Astrocyte (in vitro differentiated cells and primary cell): ENCODE measurements at regions not wholly inside any gene's neighbourhood (a gene's known extent, or its start where the extent isn't known, plus 50 kb on each side); places are given as distances from the start of the nearest gene placed in this dataset.

ENCODE experiments used
- DNase-seq: peaks from one replicate; pipeline ENCODE4 v3.0.0-alpha.2; 2010; ENCODE audit warnings: low read depth
- FAIRE-seq: peaks from 2 replicates; lab custom pipeline; 2011; peaks lifted over from hg19 to GRCh38; lab: Jason Lieb, UNC
- H2AFZ ChIP-seq: 2 replicates; pipeline ENCODE4 v1.6.0; 2012; ENCODE audit warnings: low read depth, low read length, inconsistent platforms
- H3K27ac ChIP-seq: 2 replicates; pipeline ENCODE4 v1.5.1; 2011; ENCODE audit warnings: low read depth, low read length, inconsistent platforms
- H3K27me3 ChIP-seq: 2 replicates; pipeline ENCODE4 v1.6.0; 2011; ENCODE audit warnings: low read length, inconsistent platforms; ENCODE audit not compliant: insufficient read depth
- H3K36me3 ChIP-seq: 2 replicates; pipeline ENCODE4 v1.5.1; 2011; ENCODE audit warnings: low read length, inconsistent platforms; ENCODE audit not compliant: insufficient read depth
- H3K4me1 ChIP-seq: 2 replicates; pipeline ENCODE4 v1.5.1; 2011; ENCODE audit warnings: low read length, inconsistent platforms; ENCODE audit not compliant: insufficient read depth
- H3K4me2 ChIP-seq: 2 replicates; pipeline ENCODE4 v1.6.0; 2012; ENCODE audit warnings: low read length, inconsistent platforms
- H3K4me3 ChIP-seq: 2 replicates; pipeline ENCODE4 v1.5.1; 2011; ENCODE audit warnings: low read depth, mild to moderate bottlenecking, low read length, inconsistent platforms; ENCODE audit not compliant: insufficient read depth
- H3K79me2 ChIP-seq: 2 replicates; pipeline ENCODE4 v1.6.0; 2012; ENCODE audit warnings: mild to moderate bottlenecking, low read length, inconsistent platforms; ENCODE audit not compliant: insufficient read depth
- H3K9ac ChIP-seq: 2 replicates; pipeline ENCODE4 v1.6.0; 2012; ENCODE audit warnings: mild to moderate bottlenecking, low read length, inconsistent platforms
- H3K9me3 ChIP-seq: 2 replicates; pipeline ENCODE4 v1.5.1; 2012; ENCODE audit warnings: low read depth, mild to moderate bottlenecking, low read length, inconsistent platforms; ENCODE audit not compliant: insufficient read depth
- H4K20me1 ChIP-seq: 2 replicates; pipeline ENCODE4 v1.6.0; 2012; ENCODE audit warnings: low read length, inconsistent platforms; ENCODE audit not compliant: insufficient read depth
- H3K27ac Mint-ChIP-seq: one replicate; pipeline ENCODE4 v1.8.0; 2021; ENCODE audit warnings: mild to moderate bottlenecking, mixed read lengths; ENCODE audit not compliant: unreplicated experiment
- H3K27me3 Mint-ChIP-seq: one replicate; pipeline ENCODE4 v1.8.0; 2021; ENCODE audit warnings: low read depth, mixed read lengths; ENCODE audit not compliant: unreplicated experiment
- H3K36me3 Mint-ChIP-seq: one replicate; pipeline ENCODE4 v1.8.0; 2021; ENCODE audit warnings: low read depth, mixed read lengths; ENCODE audit not compliant: unreplicated experiment
- H3K4me1 Mint-ChIP-seq: one replicate; pipeline ENCODE4 v1.8.0; 2021; ENCODE audit warnings: low read depth, mixed read lengths; ENCODE audit not compliant: unreplicated experiment
- H3K4me3 Mint-ChIP-seq: one replicate; pipeline ENCODE4 v1.8.0; 2021; ENCODE audit warnings: mild to moderate bottlenecking, moderate library complexity, mixed read lengths; ENCODE audit not compliant: unreplicated experiment
- H3K9me3 Mint-ChIP-seq: one replicate; pipeline ENCODE4 v1.8.0; 2021; ENCODE audit warnings: mild to moderate bottlenecking, mixed read lengths; ENCODE audit not compliant: unreplicated experiment
- EZH2 ChIP-seq: IDR thresholded peaks from 2 replicates; pipeline ENCODE4 v1.6.1; 2012; ENCODE audit warnings: mild to moderate bottlenecking, low read length, inconsistent platforms; ENCODE audit not compliant: insufficient read depth
- TF ChIP-seq, protein P1 (sequence below): IDR thresholded peaks from 2 replicates; pipeline ENCODE4 v1.5.1; 2011; ENCODE audit warnings: low read depth, mild to moderate bottlenecking, inconsistent platforms, low read length, moderate library complexity; ENCODE audit not compliant: insufficient read depth

DNA sequence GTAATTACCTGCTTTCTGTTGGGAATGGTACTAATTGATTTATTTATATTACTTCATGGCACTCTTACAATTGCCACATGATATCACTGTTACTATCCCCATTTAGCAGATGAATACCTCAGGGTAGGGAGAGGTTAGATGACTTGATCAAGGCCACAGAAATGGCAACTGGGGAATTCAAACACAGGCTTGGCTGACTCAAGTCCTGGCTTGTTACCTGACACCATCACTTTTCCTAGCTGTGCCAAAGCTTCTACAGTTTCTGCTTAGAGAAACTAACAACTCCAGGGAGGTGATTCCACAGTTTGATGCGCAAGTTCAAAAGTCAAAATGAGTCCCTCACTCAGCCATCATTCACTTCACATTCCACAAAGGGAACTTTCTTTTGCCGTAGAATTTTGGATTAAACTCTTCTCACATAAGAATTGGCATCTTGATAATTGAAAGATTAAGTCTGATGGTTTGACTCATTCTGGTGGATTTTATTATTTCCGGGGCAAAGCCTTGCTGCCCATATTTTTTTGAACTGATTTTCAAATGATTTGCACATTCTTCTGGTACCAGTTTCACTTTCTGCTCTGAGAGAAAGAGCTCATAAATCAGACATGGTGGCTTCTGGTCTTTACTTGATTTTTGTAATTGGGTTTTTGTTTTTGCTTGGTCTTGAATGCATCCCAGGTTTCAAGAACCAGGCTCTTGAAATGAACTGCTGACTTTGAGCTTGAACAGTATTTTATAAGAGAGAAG is 656.8 kb downstream of the BCL11A start:
- Mint-ChIP-seq H3K4me3 (no peak overlapping the region), H3K27ac (no peak overlapping the region), H3K36me3 (no peaks in the 10 kb centered on the region), H3K27me3 (no peaks in the 10 kb centered on the region), H3K4me1 (no peaks in the 10 kb centered on the region), H3K9me3 (no peaks in the 10 kb centered on the region)
- no peak overlapping the region for H3K4me3 ChIP-seq
- H3K27ac ChIP-seq = no peak overlapping the region
- no peaks in the 10 kb centered on the region for H3K27me3 ChIP-seq
- DNase-seq (no peak), FAIRE-seq (no peak)
- no peaks in the 10 kb centered on the region for H3K79me2 ChIP-seq
- H2AFZ ChIP-seq = no peak overlapping the region
- TF ChIP-seq, protein P1, sequence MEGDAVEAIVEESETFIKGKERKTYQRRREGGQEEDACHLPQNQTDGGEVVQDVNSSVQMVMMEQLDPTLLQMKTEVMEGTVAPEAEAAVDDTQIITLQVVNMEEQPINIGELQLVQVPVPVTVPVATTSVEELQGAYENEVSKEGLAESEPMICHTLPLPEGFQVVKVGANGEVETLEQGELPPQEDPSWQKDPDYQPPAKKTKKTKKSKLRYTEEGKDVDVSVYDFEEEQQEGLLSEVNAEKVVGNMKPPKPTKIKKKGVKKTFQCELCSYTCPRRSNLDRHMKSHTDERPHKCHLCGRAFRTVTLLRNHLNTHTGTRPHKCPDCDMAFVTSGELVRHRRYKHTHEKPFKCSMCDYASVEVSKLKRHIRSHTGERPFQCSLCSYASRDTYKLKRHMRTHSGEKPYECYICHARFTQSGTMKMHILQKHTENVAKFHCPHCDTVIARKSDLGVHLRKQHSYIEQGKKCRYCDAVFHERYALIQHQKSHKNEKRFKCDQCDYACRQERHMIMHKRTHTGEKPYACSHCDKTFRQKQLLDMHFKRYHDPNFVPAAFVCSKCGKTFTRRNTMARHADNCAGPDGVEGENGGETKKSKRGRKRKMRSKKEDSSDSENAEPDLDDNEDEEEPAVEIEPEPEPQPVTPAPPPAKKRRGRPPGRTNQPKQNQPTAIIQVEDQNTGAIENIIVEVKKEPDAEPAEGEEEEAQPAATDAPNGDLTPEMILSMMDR = no peak
- TF ChIP-seq EZH2 = no peak
- H3K9ac ChIP-seq = no peak overlapping the region
- H3K4me1 ChIP-seq = no peaks in the 10 kb centered on the region
- H3K9me3 ChIP-seq = no peaks in the 10 kb centered on the region
- H3K4me2 ChIP-seq = no peak overlapping the region
- no peaks in the 10 kb centered on the region for H4K20me1 ChIP-seq
- H3K36me3 ChIP-seq = no peaks in the 10 kb centered on the region

DNA sequence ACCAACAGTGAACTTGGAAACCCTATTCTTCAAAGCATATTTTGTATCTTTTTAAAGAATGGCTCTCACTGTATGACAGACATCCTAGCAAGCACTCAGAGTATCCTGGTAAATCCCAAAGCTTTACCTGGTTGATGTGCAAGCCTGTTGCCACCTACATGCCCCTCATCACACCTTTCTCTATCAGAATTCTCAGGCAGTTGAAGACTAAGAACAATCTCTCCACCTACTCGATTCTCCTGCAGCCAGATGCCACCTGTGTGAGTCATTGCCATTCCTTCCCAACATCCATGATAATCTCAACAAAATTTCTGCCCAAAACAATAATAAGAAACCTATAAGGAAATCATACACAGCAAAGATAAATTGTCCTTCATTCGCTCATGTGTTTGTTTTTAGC is 659.8 kb downstream of the BCL11A start:
- H2AFZ ChIP-seq = no peak overlapping the region
- no peaks in the 10 kb centered on the region for H4K20me1 ChIP-seq
- H3K36me3 ChIP-seq = no peaks in the 10 kb centered on the region
- H3K9ac ChIP-seq = no peak overlapping the region
- no peaks in the 10 kb centered on the region for H3K4me1 ChIP-seq
- DNase-seq (no peak), FAIRE-seq (no peak)
- H3K36me3 Mint-ChIP-seq = no peaks in the 10 kb centered on the region
- no peaks in the 10 kb centered on the region for H3K4me1 Mint-ChIP-seq
- no peaks in the 10 kb centered on the region for H3K9me3 ChIP-seq
- no peak overlapping the region for H3K27ac ChIP-seq
- no peak overlapping the region for H3K27ac Mint-ChIP-seq
- H3K4me2 ChIP-seq = no peak overlapping the region
- no peak overlapping the region for H3K4me3 ChIP-seq
- H3K27me3 ChIP-seq = no peaks in the 10 kb centered on the region
- H3K9me3 Mint-ChIP-seq = no peaks in the 10 kb centered on the region
- H3K27me3 Mint-ChIP-seq = no peaks in the 10 kb centered on the region
- TF ChIP-seq EZH2 = no peak
- TF ChIP-seq, protein P1 = no peak
- no peak overlapping the region for H3K4me3 Mint-ChIP-seq
- no peaks in the 10 kb centered on the region for H3K79me2 ChIP-seq

DNA sequence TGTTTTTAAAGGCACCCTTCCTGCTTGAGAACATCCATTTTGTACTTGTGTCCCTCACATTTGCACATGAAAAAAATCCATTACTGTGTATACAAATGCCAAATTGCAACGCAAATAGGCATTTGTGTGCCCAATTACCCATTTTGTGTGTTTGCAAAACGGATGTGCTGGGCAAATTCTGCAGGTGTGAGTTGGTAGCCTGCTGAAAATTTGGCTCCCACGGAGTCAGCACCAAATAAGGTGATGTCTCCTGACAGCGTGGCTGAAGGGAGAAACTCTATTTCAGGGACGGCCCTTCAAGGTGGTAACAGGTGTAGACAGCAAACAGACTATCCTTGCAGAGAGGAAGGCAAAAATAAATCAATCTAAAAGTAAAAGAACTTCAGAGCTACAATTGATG is 661.1 kb downstream of the BCL11A start:
- Histone ChIP-seq H3K27ac (no peak overlapping the region), H4K20me1 (no peaks in the 10 kb centered on the region), H3K4me2 (no peak overlapping the region), H3K9ac (no peak overlapping the region), H3K27me3 (no peaks in the 10 kb centered on the region), H3K9me3 (no peaks in the 10 kb centered on the region), H3K4me1 (no peaks in the 10 kb centered on the region), H3K4me3 (no peak overlapping the region), H2AFZ (no peak overlapping the region), H3K79me2 (no peaks in the 10 kb centered on the region), H3K36me3 (no peaks in the 10 kb centered on the region)
- Mint-ChIP-seq H3K9me3 (no peaks in the 10 kb centered on the region), H3K4me3 (no peak overlapping the region), H3K27ac (no peak overlapping the region), H3K4me1 (peaks cover 1% of the 10 kb centered on the region), H3K27me3 (peaks cover under 1% of the 10 kb centered on the region), H3K36me3 (no peaks in the 10 kb centered on the region)
- FAIRE-seq (no peak), DNase-seq (no peak)
- TF ChIP-seq, protein P1 = no peak
- TF ChIP-seq EZH2 = no peak
